ENCODE measurements at regions not wholly inside any gene's neighbourhood (a gene's known extent, or its start where the extent isn't known, plus 50 kb on each side); places are given as distances from the start of the nearest gene placed in this dataset.
"Not testable (repeated sequence)": the region's sequence is repeated elsewhere in the genome, so short reads cannot be mapped to it uniquely, and the experiment has no call there.

GRCh38 chr13:69287050-69287698 lies 820.5 kb upstream of the ATXN8OS start:
- Histone ChIP-seq H3K4me3 (no peak overlapping the region), H3K27ac (no peak overlapping the region)

DNA sequence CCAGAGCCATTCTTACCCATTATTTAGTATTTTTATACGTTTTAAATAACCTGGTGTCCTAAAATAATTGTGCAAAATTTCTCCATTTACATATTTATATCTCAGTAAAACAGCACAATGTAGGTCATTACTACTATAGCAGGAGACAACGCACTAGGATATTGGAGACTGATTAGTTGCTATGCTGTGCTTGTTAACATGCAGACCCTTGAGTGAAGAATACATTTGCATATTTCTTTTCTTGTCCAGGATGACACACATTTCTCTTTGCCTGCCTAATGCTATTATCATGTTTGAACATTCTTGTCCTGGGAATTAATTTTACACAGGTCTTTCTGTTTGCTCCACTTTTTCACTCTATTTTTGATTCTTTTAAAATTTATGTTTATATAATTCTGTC lies 823.8 kb upstream of the ATXN8OS start:
- no peak overlapping the region for H3K4me3 ChIP-seq
- no peak overlapping the region for H3K27ac ChIP-seq

- no peak overlapping the region for H3K4me3 ChIP-seq
- no peak overlapping the region for H3K27ac ChIP-seq
Observed at GRCh38 chr13:69283301-69283700, 824.3 kb upstream of the ATXN8OS start.

GRCh38 chr13:69280399-69280798 lies 827.2 kb upstream of the ATXN8OS start:
- no peak overlapping the region for H3K4me3 ChIP-seq
- H3K27ac ChIP-seq, result no peak overlapping the region

GRCh38 chr13:69279213-69279612 lies 828.4 kb upstream of the ATXN8OS start:
- Histone ChIP-seq H3K27ac (no peak overlapping the region), H3K4me3 (no peak overlapping the region)

- Histone ChIP-seq H3K27ac (no peak overlapping the region), H3K4me3 (no peak overlapping the region)
Observed at GRCh38 chr13:69274231-69274630, 833.4 kb upstream of the ATXN8OS start.

GRCh38 chr13:69264362-69265334 lies 843.0 kb upstream of the ATXN8OS start:
- H3K27ac ChIP-seq, result no peak overlapping the region
- no peak overlapping the region for H3K4me3 ChIP-seq

DNA sequence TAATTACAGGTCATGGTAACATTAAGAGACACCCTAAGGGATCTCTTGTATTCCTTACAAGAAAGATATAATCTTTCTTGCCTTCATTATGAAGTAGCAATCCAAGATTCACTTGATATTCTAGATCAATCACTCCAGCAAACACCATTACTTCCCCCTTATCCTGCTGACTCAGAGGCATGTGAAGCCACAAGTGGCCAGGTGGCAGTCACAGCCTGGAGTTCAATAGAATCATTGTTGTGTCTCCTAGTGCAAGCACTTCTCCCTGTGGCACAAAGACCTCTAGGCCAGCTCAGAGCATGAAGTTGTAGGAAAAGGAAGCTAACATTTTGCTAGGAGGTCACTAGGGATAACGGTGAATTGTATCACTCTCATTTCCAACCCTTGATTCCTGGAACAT lies 864.3 kb upstream of the ATXN8OS start:
- H3K4me3 ChIP-seq, result no peak overlapping the region
- H3K27ac ChIP-seq, result no peak overlapping the region

DNA sequence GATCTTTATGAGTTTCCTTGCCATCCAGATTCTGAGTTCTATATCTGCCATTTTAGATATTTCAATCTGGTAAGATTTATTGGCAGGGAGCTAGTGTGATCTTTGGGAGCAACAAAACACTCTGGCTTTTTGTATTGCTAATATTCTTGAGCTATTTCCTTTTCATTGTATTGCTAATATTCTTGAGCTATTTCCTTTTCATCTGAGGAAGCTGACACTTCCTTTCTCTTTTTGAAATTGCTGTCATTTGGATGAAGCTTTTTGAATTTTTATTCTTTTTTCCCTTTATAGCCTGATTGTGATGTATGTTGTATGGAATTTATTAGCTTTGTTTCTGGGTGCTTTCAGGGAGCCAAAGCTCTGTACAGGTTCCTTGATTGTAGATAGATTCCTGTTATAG lies 873.5 kb upstream of the ATXN8OS start:
- Histone ChIP-seq H3K4me3 (no peak overlapping the region), H3K27ac (no peak overlapping the region)

GRCh38 chr13:69226427-69226826 lies 881.2 kb upstream of the ATXN8OS start:
- Histone ChIP-seq H3K4me3 (no peak overlapping the region), H3K27ac (no peak overlapping the region)

DNA sequence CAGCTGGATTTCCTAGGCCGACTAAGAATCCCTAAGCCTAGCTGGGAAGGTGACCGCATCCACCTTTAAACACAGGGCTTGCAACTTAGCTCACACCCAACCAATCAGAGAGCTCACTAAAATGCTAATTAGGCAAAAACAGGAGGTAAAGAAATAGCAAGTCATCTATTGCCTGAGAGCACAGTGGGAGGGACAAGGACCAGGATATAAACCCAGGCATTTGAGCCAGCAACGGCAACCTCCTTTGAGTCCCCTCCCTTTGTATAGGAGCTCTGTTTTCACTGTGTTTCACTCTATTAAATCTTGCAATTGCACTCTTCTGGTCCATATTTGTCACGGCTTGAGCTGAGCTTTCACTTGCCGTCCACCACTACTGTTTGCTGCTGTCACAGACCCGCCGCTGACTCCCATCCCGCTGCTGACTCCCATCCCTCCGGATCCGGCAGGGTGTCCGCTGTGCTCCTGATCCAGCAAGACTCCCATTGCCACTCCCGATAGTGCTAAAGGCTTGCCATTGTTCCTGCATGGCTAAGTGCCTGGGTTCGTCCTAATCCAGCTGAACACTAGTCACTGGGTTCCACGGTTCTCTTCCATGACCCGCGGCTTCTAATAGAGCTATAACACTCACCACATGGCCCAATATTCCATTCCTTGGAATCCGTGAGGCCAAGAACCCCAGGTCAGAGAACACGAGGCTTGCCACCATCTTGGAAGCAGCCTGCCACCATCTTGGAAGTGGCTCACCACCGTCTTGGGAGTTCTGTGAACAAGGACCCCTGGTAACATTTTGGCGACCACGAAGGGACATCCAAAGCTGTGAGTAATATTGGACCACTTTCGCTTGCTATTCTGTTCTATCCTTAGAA lies 885.8 kb upstream of the ATXN8OS start:
- not testable (repeated sequence) for H3K4me3 ChIP-seq, H3K27ac ChIP-seq

GRCh38 chr13:69213396-69213795 lies 894.2 kb upstream of the ATXN8OS start:
- Histone ChIP-seq H3K27ac (no peak overlapping the region), H3K4me3 (no peak overlapping the region)

DNA sequence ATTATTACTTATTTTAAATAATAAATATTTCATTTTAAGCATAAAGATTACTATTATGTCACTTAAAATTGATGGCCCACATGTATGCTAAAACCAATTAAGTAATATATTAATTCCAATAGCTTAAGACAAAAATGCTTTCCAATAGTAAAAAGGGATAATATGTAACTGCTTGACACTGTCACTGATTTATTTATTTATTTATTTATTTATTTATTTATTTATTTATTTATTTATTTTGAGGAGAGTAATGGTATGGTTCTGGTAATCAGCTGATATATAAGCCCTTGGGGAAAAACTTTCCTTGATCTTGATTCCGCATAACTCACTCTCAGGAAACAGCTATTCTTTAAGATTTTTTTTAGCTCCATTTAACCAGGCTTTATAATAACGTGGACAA lies 903.0 kb upstream of the ATXN8OS start:
- no peak overlapping the region for H3K27ac ChIP-seq
- H3K4me3 ChIP-seq, result no peak overlapping the region

GRCh38 chr13:69202996-69203395 lies 904.6 kb upstream of the ATXN8OS start:
- no peak overlapping the region for H3K4me3 ChIP-seq
- no peak overlapping the region for H3K27ac ChIP-seq

- H3K4me3 ChIP-seq, result no peak overlapping the region
- no peak overlapping the region for H3K27ac ChIP-seq
Observed at GRCh38 chr13:69199664-69200063, 908.0 kb upstream of the ATXN8OS start.

- Histone ChIP-seq H3K27ac (no peak overlapping the region), H3K4me3 (no peak overlapping the region)
Observed at GRCh38 chr13:69198706-69199105, 908.9 kb upstream of the ATXN8OS start.

GRCh38 chr13:69194130-69194529 lies 913.5 kb upstream of the ATXN8OS start:
- H3K4me3 ChIP-seq, result no peak overlapping the region
- no peak overlapping the region for H3K27ac ChIP-seq

DNA sequence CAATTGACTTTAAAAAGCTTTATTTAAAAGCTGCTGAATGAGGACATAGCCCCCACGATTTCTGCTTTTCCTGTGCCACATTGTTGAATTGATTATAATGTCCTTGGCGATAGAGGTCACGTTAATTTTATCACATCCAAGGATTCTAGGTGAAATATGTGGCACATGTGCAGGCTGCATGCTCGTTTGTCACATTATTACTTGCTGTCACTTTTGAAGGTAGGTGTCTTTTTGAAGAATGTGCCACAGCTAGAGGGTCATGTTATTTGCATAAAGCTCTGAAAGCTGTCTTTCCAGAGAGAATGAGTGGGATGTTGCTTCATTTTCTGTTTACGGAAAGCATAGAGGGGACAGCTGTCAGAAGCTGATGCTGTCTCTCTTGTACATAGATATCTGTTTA lies 927.6 kb upstream of the ATXN8OS start:
- Histone ChIP-seq H3K27ac (no peak overlapping the region), H3K4me3 (no peak overlapping the region)

DNA sequence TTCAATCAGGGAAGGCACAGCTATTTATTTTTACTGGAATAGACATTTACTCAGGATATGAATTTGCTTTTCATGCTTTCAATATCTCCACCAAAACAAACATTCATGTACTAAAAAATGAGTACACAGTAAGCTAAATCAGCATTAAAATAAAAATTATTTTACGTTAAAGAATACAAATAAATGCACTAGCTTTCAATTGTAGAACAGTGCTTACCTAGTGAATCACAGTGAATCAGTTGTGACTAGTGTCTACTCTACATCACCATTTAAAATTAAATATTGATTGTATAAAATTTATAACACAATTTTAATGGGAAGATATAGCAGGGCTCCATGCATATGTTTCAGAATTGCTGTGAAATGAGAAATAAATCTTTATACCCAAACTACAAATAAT lies 929.6 kb upstream of the ATXN8OS start:
- H3K4me3 ChIP-seq, result no peak overlapping the region

DNA sequence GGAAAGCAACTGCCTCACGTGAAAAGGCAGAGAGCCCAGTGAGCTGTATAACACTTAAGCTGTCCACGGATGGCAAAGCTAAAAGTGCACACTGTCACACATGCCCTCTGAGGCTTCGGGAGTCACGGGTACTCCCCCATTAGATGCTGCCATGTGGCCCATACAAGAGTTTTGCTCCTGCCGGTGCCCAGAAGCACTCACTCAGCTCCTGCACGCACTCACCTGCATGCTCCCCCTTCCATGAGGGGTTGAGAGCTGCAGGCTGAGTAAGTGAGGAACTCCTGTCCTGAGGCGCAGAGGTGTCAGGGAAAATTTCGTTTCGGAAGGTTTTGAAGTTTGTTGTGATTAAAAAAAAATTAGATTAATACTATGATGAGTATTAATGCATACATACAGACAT lies 939.2 kb upstream of the ATXN8OS start:
- Histone ChIP-seq H3K27ac (no peak overlapping the region), H3K4me3 (no peak overlapping the region)

More for the DNA sequence above, 929.6 kb upstream of the ATXN8OS start:
- H3K27ac ChIP-seq, result no peak overlapping the region

Data from skin epidermis (tissue), 12 donors.